T-helper 17 cell (primary cell): ENCODE measurements at regions not wholly inside any gene's neighbourhood (a gene's known extent, or its start where the extent isn't known, plus 50 kb on each side); places are given as distances from the start of the nearest gene placed in this dataset.

Source experiments
- ATAC-seq: fragments of 150-1000 bp; cut with Tn5 transposase; 2 replicates; pipeline ENCODE4 v1.10.0; 2021; ENCODE audit warnings: mild to moderate bottlenecking, moderate library complexity
- DNase-seq, 3 donors: peaks; one replicate each; pipeline versions ENCODE4 v3.0.0 to v3.0.0-alpha.2; 2020 to 2021
- H3K9me3 ChIP-seq: one replicate; pipeline ENCODE4 v1.7.0; 2013; ENCODE audit warnings: low read length, mild to moderate bottlenecking; ENCODE audit not compliant: control insufficient read depth, poor library complexity, severe bottlenecking
- H3K27ac Mint-ChIP-seq: one replicate; pipeline ENCODE4 v1.8.0; 2022; ENCODE audit warnings: mild to moderate bottlenecking, moderate library complexity, mixed read lengths
- H3K27me3 Mint-ChIP-seq: one replicate; pipeline ENCODE4 v1.8.0; 2022; ENCODE audit warnings: mixed read lengths
- H3K36me3 Mint-ChIP-seq: one replicate; pipeline ENCODE4 v1.8.0; 2022; ENCODE audit warnings: low read depth, mixed read lengths
- H3K4me1 Mint-ChIP-seq: one replicate; pipeline ENCODE4 v1.8.0; 2022; ENCODE audit warnings: mild to moderate bottlenecking, mixed read lengths
- H3K4me3 Mint-ChIP-seq: one replicate; pipeline ENCODE4 v1.8.0; 2022; ENCODE audit warnings: mild to moderate bottlenecking, moderate library complexity, mixed read lengths

DNA sequence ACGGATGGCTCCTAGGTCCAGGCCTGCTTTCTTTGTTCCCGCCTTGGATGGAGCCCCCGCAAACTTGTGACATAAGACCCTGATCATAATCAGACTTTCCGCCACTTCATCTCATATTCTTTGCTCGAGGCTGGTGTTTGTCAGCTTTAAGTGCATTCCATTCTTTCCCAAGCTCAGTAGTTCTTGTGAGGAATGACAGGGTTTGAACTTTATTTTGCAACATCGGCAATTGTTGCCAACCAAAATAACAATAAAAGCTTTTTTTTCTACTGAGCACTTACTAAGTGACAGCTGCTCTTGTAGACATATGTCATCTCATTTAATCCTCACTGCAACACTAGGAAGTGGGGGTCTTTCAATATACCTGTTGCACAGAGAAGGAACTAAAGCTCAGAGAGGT lies 178.8 kb upstream of the ST6GAL2 start:
- no peak overlapping the region for H3K4me3 Mint-ChIP-seq
- H3K27me3 Mint-ChIP-seq, result no peaks in the 10 kb centered on the region
- DNase-seq (no peak), ATAC-seq (no peak)
- H3K9me3 ChIP-seq, result no peaks in the 10 kb centered on the region
- no peak overlapping the region for H3K27ac Mint-ChIP-seq
- no peaks in the 10 kb centered on the region for H3K4me1 Mint-ChIP-seq
- no peaks in the 10 kb centered on the region for H3K36me3 Mint-ChIP-seq

DNA sequence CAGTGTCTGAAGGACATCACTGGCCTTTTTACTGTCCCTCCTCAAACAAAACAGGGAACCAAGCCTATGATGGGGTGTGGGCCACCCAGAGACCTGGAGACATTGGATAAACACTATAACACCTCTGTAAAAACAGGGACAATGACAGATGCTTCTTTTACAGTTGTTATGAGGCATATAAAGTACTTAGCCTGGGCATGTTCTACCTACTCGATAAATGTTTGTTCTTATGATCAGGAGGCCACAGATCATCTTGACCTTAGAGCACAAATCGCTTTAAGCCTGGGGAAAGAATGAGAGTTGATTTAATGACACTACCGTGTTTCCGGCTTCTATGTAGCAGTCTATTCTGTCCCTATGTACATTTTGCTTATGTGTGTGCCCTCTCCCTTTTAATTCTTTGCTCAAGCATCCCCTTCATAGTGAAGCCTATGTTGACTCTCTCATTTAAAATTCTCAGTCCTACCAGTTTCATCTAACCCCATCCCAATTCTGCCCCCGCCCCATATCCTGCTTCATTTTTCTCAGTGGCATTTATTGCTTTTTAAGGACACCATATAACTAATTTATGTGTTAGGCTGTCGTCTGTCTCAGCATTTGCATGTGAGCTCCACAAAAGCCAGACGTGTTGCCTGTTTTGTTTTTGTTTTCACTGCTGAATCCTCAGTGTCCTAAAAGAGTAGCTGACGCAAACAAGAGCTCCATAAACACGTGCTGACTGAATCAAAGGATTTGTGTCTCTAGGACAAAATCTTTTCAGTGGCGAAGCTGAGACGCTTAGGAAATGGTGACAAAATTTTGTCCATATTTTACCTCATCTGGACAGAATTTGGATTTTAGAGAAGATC lies 182.3 kb upstream of the ST6GAL2 start:
- ATAC-seq, result no peak
- H3K9me3 ChIP-seq, result no peaks in the 10 kb centered on the region
- H3K4me3 Mint-ChIP-seq, result no peak overlapping the region
- no peak for DNase-seq
- no peaks in the 10 kb centered on the region for H3K36me3 Mint-ChIP-seq
- no peaks in the 10 kb centered on the region for H3K27me3 Mint-ChIP-seq
- H3K27ac Mint-ChIP-seq, result no peak overlapping the region
- no peaks in the 10 kb centered on the region for H3K4me1 Mint-ChIP-seq

DNA sequence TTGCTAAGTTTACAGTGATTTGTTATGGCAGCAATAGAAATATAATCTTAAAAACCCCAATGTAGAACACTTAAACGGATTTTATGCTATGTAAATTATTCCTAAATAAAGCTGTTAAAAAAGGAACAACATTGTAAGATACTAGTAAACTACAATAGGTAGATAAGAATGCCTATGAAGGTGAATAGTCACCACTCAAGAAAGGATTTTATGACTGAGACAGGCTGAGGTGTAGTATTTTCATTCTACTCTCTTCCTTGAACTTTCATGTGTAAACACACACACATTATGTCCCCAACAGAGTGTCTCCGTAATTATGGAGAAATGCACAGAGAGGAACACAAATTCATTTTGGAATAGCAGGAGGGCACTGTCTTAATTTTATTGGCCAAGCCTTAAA lies 183.9 kb upstream of the ST6GAL2 start:
- H3K4me1 Mint-ChIP-seq, result no peaks in the 10 kb centered on the region
- ATAC-seq (no peak), DNase-seq (no peak)
- H3K27me3 Mint-ChIP-seq, result no peaks in the 10 kb centered on the region
- H3K4me3 Mint-ChIP-seq, result no peak overlapping the region
- H3K36me3 Mint-ChIP-seq, result no peaks in the 10 kb centered on the region
- H3K27ac Mint-ChIP-seq, result no peak overlapping the region
- H3K9me3 ChIP-seq, result no peaks in the 10 kb centered on the region

DNA sequence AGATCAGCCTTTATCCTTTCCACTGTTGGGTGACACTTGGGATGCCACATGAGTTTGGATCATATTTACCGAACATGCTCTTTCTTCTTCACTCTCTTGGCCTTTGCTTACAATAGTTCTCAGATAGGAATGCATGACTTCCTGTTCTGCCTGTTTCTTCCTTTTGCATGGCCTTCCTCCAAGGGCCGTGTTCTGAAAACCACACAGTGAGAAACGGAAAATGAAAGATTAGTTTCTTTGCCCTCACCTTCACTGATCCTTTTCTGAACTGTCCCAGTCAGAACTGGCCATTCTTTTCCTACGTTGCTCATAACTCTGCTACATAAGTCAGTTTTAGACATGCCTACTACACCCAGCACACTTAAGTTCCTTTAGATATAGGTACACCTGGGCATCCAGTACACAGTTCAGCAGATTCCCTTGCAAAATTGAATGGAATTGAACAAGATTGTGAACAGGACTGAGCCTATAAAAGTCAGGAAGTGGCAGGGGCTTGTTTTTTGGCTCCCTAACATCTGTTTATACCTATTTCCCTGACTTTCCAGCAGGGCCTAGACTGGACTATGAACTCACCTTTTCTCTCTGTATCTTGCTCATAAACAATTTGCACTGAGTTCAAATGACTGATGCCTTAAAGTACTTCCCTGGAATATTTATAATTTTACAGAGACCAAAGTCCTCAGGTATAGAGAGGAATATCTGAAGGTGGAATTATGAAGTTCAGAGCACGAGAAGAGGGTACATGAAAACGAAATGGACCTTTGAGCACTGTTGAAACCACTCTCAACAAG lies 186.4 kb upstream of the ST6GAL2 start:
- no peaks in the 10 kb centered on the region for H3K27me3 Mint-ChIP-seq
- H3K9me3 ChIP-seq, result no peaks in the 10 kb centered on the region
- no peak overlapping the region for H3K4me3 Mint-ChIP-seq
- DNase-seq (no peak), ATAC-seq (no peak)
- H3K36me3 Mint-ChIP-seq, result no peaks in the 10 kb centered on the region
- no peak overlapping the region for H3K27ac Mint-ChIP-seq
- H3K4me1 Mint-ChIP-seq, result no peaks in the 10 kb centered on the region

DNA sequence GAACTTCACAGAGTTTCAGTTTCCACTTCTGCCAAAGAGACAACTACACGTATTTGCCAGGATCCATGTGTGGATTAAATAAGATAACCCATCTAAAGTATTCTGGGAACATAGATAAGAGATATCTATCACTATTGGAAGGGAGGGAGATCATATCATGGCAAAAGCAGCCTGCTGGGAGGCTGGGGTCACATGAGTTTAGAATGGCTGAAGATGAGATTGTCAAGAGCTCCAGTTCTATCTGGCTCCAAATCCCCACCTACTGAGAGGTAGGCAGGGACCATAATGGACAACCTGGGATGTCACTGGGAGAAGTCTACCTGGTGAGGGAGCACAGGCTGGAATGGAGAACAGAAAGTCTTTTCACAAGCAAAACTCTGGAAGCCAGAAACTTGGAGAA lies 192.6 kb upstream of the ST6GAL2 start:
- Mint-ChIP-seq H3K27ac (no peak overlapping the region), H3K27me3 (no peaks in the 10 kb centered on the region), H3K4me3 (no peak overlapping the region), H3K36me3 (no peaks in the 10 kb centered on the region), H3K4me1 (no peaks in the 10 kb centered on the region)
- no peaks in the 10 kb centered on the region for H3K9me3 ChIP-seq
- ATAC-seq (no peak), DNase-seq (no peak)

DNA sequence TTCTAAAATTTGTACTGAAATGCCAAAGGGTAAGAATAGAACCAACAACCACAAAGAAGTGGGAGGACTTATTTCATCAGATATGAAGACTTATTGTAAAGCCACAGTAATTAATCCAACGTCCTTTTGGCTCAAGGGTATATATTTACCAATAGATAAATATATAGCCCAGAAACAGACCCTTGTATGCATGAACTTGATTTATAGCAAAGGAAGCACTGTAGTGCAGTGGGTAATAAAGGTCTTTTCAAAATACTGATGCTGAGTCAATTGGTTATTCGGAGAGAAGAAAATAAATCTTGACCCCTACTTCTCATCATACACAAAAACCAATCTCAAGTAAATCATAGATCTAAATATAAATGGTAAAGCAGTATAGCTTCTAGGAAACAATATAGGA lies 200.5 kb upstream of the ST6GAL2 start:
- Mint-ChIP-seq H3K4me3 (no peak overlapping the region), H3K27ac (no peak overlapping the region), H3K4me1 (no peaks in the 10 kb centered on the region), H3K36me3 (no peaks in the 10 kb centered on the region), H3K27me3 (no peaks in the 10 kb centered on the region)
- H3K9me3 ChIP-seq, result no peaks in the 10 kb centered on the region
- ATAC-seq, result no peak
- no peak for DNase-seq

DNA sequence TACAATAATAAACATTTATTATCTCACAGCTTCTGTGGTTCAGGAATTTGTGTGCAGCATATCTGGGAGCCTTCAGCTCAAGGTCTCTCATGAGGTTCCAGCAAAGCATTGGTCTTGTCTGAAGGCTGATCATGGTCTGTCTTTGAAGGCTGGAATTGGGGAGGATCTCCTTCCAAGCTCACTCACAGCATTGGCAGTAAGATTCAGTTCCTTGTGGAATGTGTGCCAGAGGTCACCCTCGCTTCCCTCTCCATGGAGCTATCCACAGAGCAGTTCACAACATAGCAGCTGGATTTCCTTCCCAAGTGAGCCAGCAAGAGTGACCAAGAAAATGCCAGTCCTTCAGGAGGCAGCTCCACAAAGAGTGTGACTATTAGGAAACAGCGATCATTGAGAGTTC lies 202.2 kb upstream of the ST6GAL2 start:
- ATAC-seq (no peak), DNase-seq (no peak)
- Mint-ChIP-seq H3K27ac (no peak overlapping the region), H3K4me3 (no peak overlapping the region), H3K4me1 (no peaks in the 10 kb centered on the region), H3K36me3 (no peaks in the 10 kb centered on the region), H3K27me3 (no peaks in the 10 kb centered on the region)
- H3K9me3 ChIP-seq, result no peaks in the 10 kb centered on the region

DNA sequence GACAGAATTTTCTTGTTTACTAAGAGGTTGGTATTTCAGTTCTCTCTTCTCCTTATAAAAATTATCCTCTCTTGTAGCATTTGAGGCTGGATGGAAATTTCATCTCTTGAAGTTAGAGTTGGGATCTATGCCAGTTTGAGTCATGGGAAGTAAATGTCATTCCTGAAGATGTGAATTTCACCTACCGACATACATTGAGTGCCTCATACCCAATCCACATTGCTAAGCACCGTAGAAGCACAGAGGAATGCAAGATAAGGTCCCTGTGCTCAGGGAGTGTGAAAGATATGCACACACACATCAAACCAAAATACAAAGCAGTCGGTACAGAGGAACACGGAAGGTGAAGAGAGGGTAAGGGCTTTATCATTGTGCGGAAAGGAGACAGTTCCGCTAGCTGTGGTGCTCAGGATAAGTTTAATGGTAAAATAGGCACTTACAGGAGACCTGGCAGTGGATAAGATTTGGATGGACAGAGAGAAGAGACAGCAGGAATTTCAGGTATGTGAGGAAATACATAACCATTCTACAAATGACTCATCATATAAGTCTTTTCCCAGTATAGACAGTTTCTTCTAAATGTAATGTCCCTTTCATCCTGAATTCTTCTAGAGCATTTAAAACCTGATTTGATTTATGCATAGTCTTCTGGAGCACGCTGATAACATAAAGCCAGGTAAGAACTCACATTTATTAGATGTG lies 205.3 kb upstream of the ST6GAL2 start:
- no peaks in the 10 kb centered on the region for H3K36me3 Mint-ChIP-seq
- DNase-seq (no peak), ATAC-seq (no peak)
- H3K4me1 Mint-ChIP-seq, result no peaks in the 10 kb centered on the region
- no peaks in the 10 kb centered on the region for H3K27me3 Mint-ChIP-seq
- no peak overlapping the region for H3K4me3 Mint-ChIP-seq
- no peaks in the 10 kb centered on the region for H3K9me3 ChIP-seq
- no peak overlapping the region for H3K27ac Mint-ChIP-seq

DNA sequence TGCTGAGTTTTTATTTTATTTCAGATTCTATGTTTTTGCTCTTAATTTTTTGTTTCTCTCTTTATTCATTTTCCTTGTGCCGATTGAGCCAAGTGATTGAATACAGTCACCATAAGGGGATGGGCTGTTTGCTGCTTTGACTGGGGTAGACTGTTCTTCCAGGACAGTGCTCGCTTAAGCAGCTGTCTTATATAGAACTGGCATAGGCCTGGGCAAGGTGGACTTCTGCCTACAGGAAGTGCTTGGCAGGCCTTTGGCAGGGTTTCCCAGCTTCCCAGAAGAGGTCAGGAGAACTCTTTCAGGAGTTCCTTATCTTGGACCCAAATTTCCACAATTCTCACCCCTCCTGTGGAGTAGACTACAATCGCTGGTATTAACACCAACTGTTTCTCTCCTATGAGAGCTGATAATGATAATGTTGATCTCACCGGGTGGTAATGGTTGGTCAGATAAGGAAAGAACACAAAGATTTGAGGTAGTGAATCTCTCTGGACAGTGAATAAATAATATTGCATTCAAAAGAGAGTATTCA lies 207.5 kb upstream of the ST6GAL2 start:
- Mint-ChIP-seq H3K36me3 (no peaks in the 10 kb centered on the region), H3K4me3 (no peak overlapping the region), H3K27me3 (no peaks in the 10 kb centered on the region), H3K4me1 (no peaks in the 10 kb centered on the region), H3K27ac (no peak overlapping the region)
- no peak for ATAC-seq
- no peak for DNase-seq
- no peaks in the 10 kb centered on the region for H3K9me3 ChIP-seq

DNA sequence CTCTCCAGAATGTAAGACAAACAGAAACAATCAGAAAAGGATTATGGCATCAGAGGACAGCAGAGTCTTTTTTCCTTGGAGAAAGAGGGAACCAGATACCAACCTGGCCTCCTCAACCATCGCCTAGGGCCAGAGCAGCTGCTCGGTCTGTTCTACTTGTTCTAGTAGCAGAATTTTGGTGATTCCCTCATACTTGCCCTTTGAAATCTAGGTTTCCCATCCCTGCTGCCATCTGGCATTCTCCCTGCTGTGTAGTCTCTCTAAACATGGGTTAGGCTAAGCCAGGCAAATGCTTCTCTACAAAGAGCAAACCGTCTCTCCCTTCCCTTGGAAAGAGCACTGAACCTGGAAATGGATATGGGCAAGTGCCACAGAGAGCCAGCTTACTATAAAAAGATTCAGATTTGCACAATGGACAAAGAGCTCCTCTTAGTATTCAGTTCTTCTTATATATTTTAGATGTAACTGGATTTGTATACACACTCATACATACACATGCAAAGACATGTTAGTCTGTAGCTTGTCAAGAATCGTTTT lies 208.6 kb upstream of the ST6GAL2 start:
- Mint-ChIP-seq H3K27me3 (no peaks in the 10 kb centered on the region), H3K27ac (no peak overlapping the region), H3K4me1 (no peaks in the 10 kb centered on the region), H3K36me3 (no peaks in the 10 kb centered on the region), H3K4me3 (no peak overlapping the region)
- no peak for DNase-seq
- no peak for ATAC-seq
- no peaks in the 10 kb centered on the region for H3K9me3 ChIP-seq

DNA sequence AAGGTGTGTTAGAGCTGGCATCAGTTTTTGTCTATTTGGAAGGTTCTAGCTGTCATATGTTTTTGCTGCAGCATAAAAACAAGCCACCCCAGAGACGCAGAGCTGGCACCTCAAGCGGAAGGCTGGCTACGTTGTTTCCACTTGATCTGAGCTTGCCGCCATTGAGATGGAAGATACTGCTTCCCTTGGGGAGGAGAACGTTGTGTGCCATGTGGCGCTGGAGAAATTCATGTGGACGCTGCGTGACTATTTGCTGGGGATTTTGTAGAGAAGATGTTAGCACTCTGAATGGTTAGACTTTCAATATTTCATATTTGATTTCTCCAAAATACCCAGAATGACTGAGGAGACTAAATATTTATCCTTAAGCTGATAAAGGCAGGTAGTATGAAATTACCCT lies 216.2 kb upstream of the ST6GAL2 start:
- ATAC-seq (no peak), DNase-seq (no peak)
- H3K27me3 Mint-ChIP-seq, result no peaks in the 10 kb centered on the region
- H3K36me3 Mint-ChIP-seq, result no peaks in the 10 kb centered on the region
- no peak overlapping the region for H3K27ac Mint-ChIP-seq
- no peak overlapping the region for H3K4me3 Mint-ChIP-seq
- no peaks in the 10 kb centered on the region for H3K9me3 ChIP-seq
- H3K4me1 Mint-ChIP-seq, result no peaks in the 10 kb centered on the region

DNA sequence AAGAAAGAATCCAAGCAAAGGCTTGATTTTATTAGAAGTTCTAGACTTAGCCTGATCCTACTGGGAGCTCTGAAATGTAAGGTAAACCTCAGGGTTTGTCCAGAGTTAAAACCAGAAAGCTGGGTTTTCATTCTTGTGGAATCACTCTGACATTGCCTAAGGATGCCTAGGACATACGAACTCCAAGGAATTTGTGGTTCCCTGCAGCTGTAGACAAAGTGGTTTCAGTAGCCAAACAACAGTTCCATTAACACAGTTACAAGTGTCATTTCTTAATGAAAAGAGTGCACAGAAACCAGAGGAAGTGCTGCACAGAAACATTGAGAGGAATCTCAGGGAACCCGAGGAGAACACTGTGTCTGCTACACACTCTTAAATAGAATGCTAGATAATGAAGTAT lies 221.4 kb upstream of the ST6GAL2 start:
- Mint-ChIP-seq H3K27ac (no peak overlapping the region), H3K4me1 (no peaks in the 10 kb centered on the region), H3K36me3 (no peaks in the 10 kb centered on the region), H3K27me3 (no peaks in the 10 kb centered on the region), H3K4me3 (no peak overlapping the region)
- no peaks in the 10 kb centered on the region for H3K9me3 ChIP-seq
- DNase-seq, result no peak
- ATAC-seq, result no peak

DNA sequence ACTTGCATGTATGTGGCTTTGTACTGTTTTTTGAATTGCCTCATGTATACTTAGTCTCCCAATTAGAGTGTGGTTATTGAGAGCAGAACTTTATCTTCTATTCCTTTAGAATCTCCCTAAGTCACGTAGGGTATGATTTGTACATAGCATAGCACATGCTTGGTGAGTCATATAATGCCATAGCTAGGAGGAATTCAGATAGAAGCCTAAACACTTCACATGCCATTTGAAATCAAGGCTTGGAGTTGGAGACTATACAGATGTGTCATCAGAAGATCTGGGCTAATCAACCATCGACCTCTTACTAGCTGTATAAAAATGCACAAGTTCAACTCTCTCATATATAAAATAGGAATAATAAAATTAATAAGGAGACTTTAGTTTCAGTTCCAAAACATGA lies 222.6 kb upstream of the ST6GAL2 start:
- no peaks in the 10 kb centered on the region for H3K9me3 ChIP-seq
- DNase-seq (no peak), ATAC-seq (no peak)
- Mint-ChIP-seq H3K4me1 (no peaks in the 10 kb centered on the region), H3K27me3 (no peaks in the 10 kb centered on the region), H3K36me3 (no peaks in the 10 kb centered on the region), H3K27ac (no peak overlapping the region), H3K4me3 (no peak overlapping the region)
